Stimulated activated CD8-positive, alpha-beta memory T cell treated with anti-CD3 and anti-CD28 coated beads, Interleukin-2, amount 100 ng/mL, for 1 hour (primary cell): ENCODE measurements at regions not wholly inside any gene's neighbourhood (a gene's known extent, or its start where the extent isn't known, plus 50 kb on each side); places are given as distances from the start of the nearest gene placed in this dataset.

Source experiments
- DNase-seq, 2 donors: peaks; one replicate each; pipeline ENCODE4 v3.0.0-alpha.2; 2020; ENCODE audit warnings: low read depth in 2 of 2

- DNase-seq: no peak
Measured at GRCh38 chr12:24083838-24084237, 134.4 kb upstream of the SOX5 start.

GRCh38 chr12:24081606-24082005 is 132.1 kb upstream of the SOX5 start:
- DNase-seq: no peak

- DNase-seq: no peak
Measured at GRCh38 chr12:24081092-24081529, 131.6 kb upstream of the SOX5 start.

- DNase-seq: no peak
Measured at GRCh38 chr12:24080465-24080864, 131.0 kb upstream of the SOX5 start.

- no peak for DNase-seq
Measured at GRCh38 chr12:24079083-24079482, 129.6 kb upstream of the SOX5 start.

- DNase-seq: no peak
Measured at GRCh38 chr12:24078318-24078765, 128.9 kb upstream of the SOX5 start.

GRCh38 chr12:24077161-24077560 is 127.7 kb upstream of the SOX5 start:
- no peak for DNase-seq

GRCh38 chr12:24075650-24076049 is 126.2 kb upstream of the SOX5 start:
- DNase-seq: no peak

- no peak for DNase-seq
Measured at GRCh38 chr12:24073170-24073810, 123.8 kb upstream of the SOX5 start.

GRCh38 chr12:24072302-24072701 is 122.8 kb upstream of the SOX5 start:
- no peak for DNase-seq

GRCh38 chr12:24071842-24072241 is 122.4 kb upstream of the SOX5 start:
- no peak for DNase-seq

- no peak for DNase-seq
Measured at GRCh38 chr12:24069532-24070395, 120.3 kb upstream of the SOX5 start.

- no peak for DNase-seq
Measured at GRCh38 chr12:24066865-24067264, 117.4 kb upstream of the SOX5 start.

GRCh38 chr12:24066097-24066496 is 116.6 kb upstream of the SOX5 start:
- DNase-seq: no peak

- DNase-seq: no peak
Measured at GRCh38 chr12:24062642-24063245, 113.3 kb upstream of the SOX5 start.

GRCh38 chr12:24060089-24060488 is 110.6 kb upstream of the SOX5 start:
- no peak for DNase-seq

GRCh38 chr12:24057920-24058476 is 108.5 kb upstream of the SOX5 start:
- DNase-seq: no peak

GRCh38 chr12:24055747-24056146 is 106.3 kb upstream of the SOX5 start:
- DNase-seq: no peak

GRCh38 chr12:24054416-24054815 is 104.9 kb upstream of the SOX5 start:
- DNase-seq: no peak

- no peak for DNase-seq
Measured at GRCh38 chr12:24049728-24050127, 100.3 kb upstream of the SOX5 start.

GRCh38 chr12:24049101-24049500 is 99.6 kb upstream of the SOX5 start:
- DNase-seq: no peak

GRCh38 chr12:24048446-24048845 is 99.0 kb upstream of the SOX5 start:
- DNase-seq: no peak
